K562 (cell line): ENCODE measurements at regions not wholly inside any gene's neighbourhood (a gene's known extent, or its start where the extent isn't known, plus 50 kb on each side); places are given as distances from the start of the nearest gene placed in this dataset.

Experiments
- ATAC-seq: fragments of 200-7000 bp; cut with Tn5 transposase; 3 replicates; pipeline ENCODE4 v1.9.1; 2020; ENCODE audit warnings: moderate library complexity
- BruUV-seq: library from RNA; stranded (reverse); fragments of 400-500 nt; replicated peaks from 2 replicates; lab custom pipeline; 2021; lab: Mats Ljungman, UMichigan
- CTCF ChIA-PET: fragments of 300-600 bp; formaldehyde crosslinking; extraction: SDS; loops from one replicate; lab custom pipeline; 2021; ENCODE audit warnings: low intra/inter-chr PET ratio; lab: Yijun Ruan, JAX
- POLR2A ChIA-PET: fragments of 300-600, 350-650 bp; sonication (Branson Sonifier 250); formaldehyde crosslinking; extraction: SDS; loops from one replicate; lab custom pipeline; 2021; ENCODE audit warnings: antibody characterized with exemption, inconsistent platforms; lab: Yijun Ruan, JAX
- DNase-seq, 4 experiments: peaks; one replicate each; pipeline versions ENCODE4 v3.0.0 to v3.0.0-alpha.2; 2011 to 2018; ENCODE audit warnings: low spot score in 3 of 4, mixed read lengths in 3 of 4; ENCODE audit errors: extremely low read depth in 1 of 4
- FAIRE-seq: peaks from 2 replicates; lab custom pipeline; 2011; peaks lifted over from hg19 to GRCh38; lab: Jason Lieb, UNC
- H2AFZ ChIP-seq: 2 replicates; pipeline ENCODE4 v1.6.0; 2011; ENCODE audit warnings: low read depth, low read length, control low read depth, inconsistent platforms
- H3K27ac ChIP-seq: fragments of 200-600 bp; 3 replicates; pipeline ENCODE4 v1.8.0; 2011; ENCODE audit warnings: low read depth, mild to moderate bottlenecking, control low read depth, inconsistent platforms, low read length, moderate library complexity, mixed read lengths; ENCODE audit errors: extremely low read depth
- H3K27me3 ChIP-seq, 2 experiments: fragments of 300-600 bp in 1 of 2; 2 replicates in 1 of 2; 3 replicates in 1 of 2; pipeline versions ENCODE4 v1.6.0 to v1.8.0; 2011; ENCODE audit warnings: inconsistent platforms in 2 of 2, low read length in 2 of 2, mild to moderate bottlenecking in 1 of 2, mixed read lengths in 1 of 2, moderate library complexity in 1 of 2; ENCODE audit not compliant: control insufficient read depth in 2 of 2, insufficient read depth in 2 of 2
- H3K36me3 ChIP-seq: fragments of 300-600 bp; 3 replicates; pipeline ENCODE4 v1.8.0; 2011; ENCODE audit warnings: mild to moderate bottlenecking, low read length, inconsistent platforms; ENCODE audit not compliant: control insufficient read depth, insufficient read depth
- H3K4me1 ChIP-seq, 2 experiments: fragments of 200-600 bp in 1 of 2; replicated peaks in 1 of 2; 2 replicates in 1 of 2; 3 replicates in 1 of 2; pipeline versions ENCODE4 v1.5.1 to v1.8.0; 2011; ENCODE audit warnings: inconsistent platforms in 2 of 2, low read length in 2 of 2, mild to moderate bottlenecking in 1 of 2, mixed read lengths in 1 of 2, moderate library complexity in 1 of 2; ENCODE audit not compliant: control insufficient read depth in 2 of 2, insufficient read depth in 2 of 2
- H3K4me2 ChIP-seq: 2 replicates; pipeline ENCODE4 v1.6.1; 2011; ENCODE audit warnings: low read length, control low read depth, inconsistent platforms, mixed read lengths; ENCODE audit not compliant: insufficient read depth
- H3K4me3 ChIP-seq: fragments of 200-600 bp; sonication (generic), shearing (Covaris generic); 2 replicates; pipeline ENCODE4 v1.5.1; 2016; ENCODE audit warnings: control low read depth, inconsistent platforms
- H3K79me2 ChIP-seq: fragments of 200-600 bp; 3 replicates; pipeline ENCODE4 v1.8.0; 2011; ENCODE audit warnings: low read length, inconsistent platforms; ENCODE audit not compliant: control insufficient read depth, insufficient read depth
- H3K9ac ChIP-seq, 2 experiments: 2 replicates each; pipeline versions ENCODE4 v1.6.0 to v1.6.1; 2011; ENCODE audit warnings: low read depth in 2 of 2, low read length in 2 of 2, control low read depth in 1 of 2, inconsistent platforms in 1 of 2, mild to moderate bottlenecking in 1 of 2, mixed read lengths in 1 of 2; ENCODE audit not compliant: insufficient read depth in 1 of 2
- H3K9me1 ChIP-seq: one replicate; pipeline ENCODE4 v1.6.0; 2011; ENCODE audit warnings: inconsistent platforms, mild to moderate bottlenecking, low read length, moderate library complexity; ENCODE audit not compliant: control insufficient read depth, insufficient read depth
- H3K9me3 ChIP-seq: replicated peaks from 2 replicates; pipeline ENCODE4 v1.5.1; 2011; ENCODE audit warnings: low read depth, low read length, inconsistent platforms; ENCODE audit not compliant: control insufficient read depth, insufficient read depth
- H4K20me1 ChIP-seq: replicated peaks from 2 replicates; pipeline ENCODE4 v1.6.1; 2011; ENCODE audit warnings: low read length, inconsistent platforms, mixed read lengths; ENCODE audit not compliant: control insufficient read depth, insufficient read depth
- KAT7 ChIP-seq: sonication (generic); formaldehyde crosslinking; IDR thresholded peaks from 2 replicates; pipeline ENCODE4 v1.8.0; 2022; ENCODE audit warnings: missing genetic modification reagents, mild to moderate bottlenecking, borderline replicate concordance
- KDM4B ChIP-seq, 2 experiments: fragments of 450-650 bp in 1 of 2; sonication (generic) in 1 of 2; IDR thresholded peaks; 2 replicates each; pipeline ENCODE4 v1.6.1; 2016 to 2017; ENCODE audit warnings: borderline replicate concordance in 2 of 2, antibody characterized with exemption in 1 of 2, low read depth in 1 of 2, mild to moderate bottlenecking in 1 of 2
- SP2 ChIP-seq: IDR thresholded peaks from 2 replicates; pipeline ENCODE4 v1.6.1; 2011; ENCODE audit warnings: mild to moderate bottlenecking, low read depth, low read length, moderate library complexity; ENCODE audit not compliant: poor library complexity, severe bottlenecking; ENCODE audit errors: extremely low read depth
- ZNF668 ChIP-seq: fragments of 250-450 bp; sonication (Bioruptor Pico); IDR thresholded peaks from 2 replicates; pipeline ENCODE4 v1.8.0; 2022; ENCODE audit warnings: mild to moderate bottlenecking, inconsistent platforms
- WGBS: fragments of 100-300 bp; shearing (Covaris generic); methylation state at CpG from one replicate; pipeline ENCODE4 v1.1.6; 2016; ENCODE audit warnings: low coverage, mixed read lengths; ENCODE audit not compliant: insufficient coverage; ENCODE audit errors: missing lambda C conversion rate; 5-methylcytosine and 5-hydroxymethylcytosine counted together
- in situ Hi-C: fragments of 300-500 bp; cut with MboI; formaldehyde crosslinking; loops from 4 replicates; pipeline ENCODE4 v1.15.0; 2018; ENCODE audit warnings: inconsistent platforms, mixed read lengths
- intact Hi-C: fragments of 100-400 bp; cut with micrococcal nuclease; formaldehyde crosslinking; loops from 2 replicates; pipeline ENCODE4 v1.14.2; 2022
- TF ChIP-seq, protein P1 (sequence below): fragments of 450-650 bp; IDR thresholded peaks from 2 replicates; pipeline ENCODE4 v1.6.1; 2016; ENCODE audit warnings: mild to moderate bottlenecking, moderate library complexity
- TF ChIP-seq, protein P2 (sequence below): IDR thresholded peaks from 3 replicates; pipeline ENCODE4 v1.6.1; 2011; ENCODE audit warnings: borderline replicate concordance, mild to moderate bottlenecking, moderate library complexity; ENCODE audit not compliant: insufficient read length; ENCODE audit errors: extremely low read depth
- TF ChIP-seq, protein P3 (sequence below): sonication (generic); formaldehyde crosslinking; IDR thresholded peaks from 2 replicates; pipeline ENCODE4 v1.5.0; 2020; ENCODE audit warnings: missing genetic modification reagents

DNA sequence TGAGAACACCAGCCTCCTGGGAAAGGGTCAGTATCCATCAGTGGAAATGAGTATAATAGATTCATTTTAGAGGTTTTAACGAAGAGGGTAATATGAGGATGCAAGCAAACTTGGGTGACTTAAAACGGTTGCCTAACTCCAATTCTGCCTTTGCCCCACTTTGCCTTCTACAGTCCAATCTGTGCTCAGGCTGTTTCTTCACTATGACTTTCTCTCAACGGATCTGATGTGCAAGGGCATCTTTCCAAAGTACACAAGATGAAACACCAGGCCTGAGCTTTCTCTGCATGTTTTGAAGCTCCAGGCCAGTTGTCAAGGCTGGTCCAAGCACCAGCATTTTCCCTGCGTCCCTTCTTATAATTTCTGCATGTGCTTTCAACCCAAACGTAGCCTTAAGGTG, 68.0 kb upstream of the TMEM164 start:
- H3K27me3 ChIP-seq = no peaks in the 10 kb centered on the region
- CTCF ChIA-PET = no interaction called here
- POLR2A ChIA-PET = no interaction called here
- in situ Hi-C loops (no loop called here), intact Hi-C loops (no loop called here)
- no peak overlapping the region for H3K4me3 ChIP-seq
- H3K36me3 ChIP-seq = no peaks in the 10 kb centered on the region
- H4K20me1 ChIP-seq = no peaks in the 10 kb centered on the region
- peaks cover 0 to 10% of the 10 kb centered on the region in 2 experiments; a peak in 2 of 5 replicates for H3K4me1 ChIP-seq
- no peak overlapping the region for H3K4me2 ChIP-seq
- H3K27ac ChIP-seq = no peak overlapping the region
- DNase-seq (no peak), FAIRE-seq (no peak), ATAC-seq (no peak)
- WGBS = 20% methylated on average over 5 of the region's 5 CpGs
- BruUV-seq = no TSS peak
- no peaks in the 10 kb centered on the region for H3K79me2 ChIP-seq
- H3K9me3 ChIP-seq = no peaks in the 10 kb centered on the region; the same call in 1 of the 2 replicates
- H2AFZ ChIP-seq = no peak overlapping the region
- H3K9ac ChIP-seq = no peak overlapping the region
- no peaks in the 10 kb centered on the region for H3K9me1 ChIP-seq
- TF ChIP-seq, protein P1, sequence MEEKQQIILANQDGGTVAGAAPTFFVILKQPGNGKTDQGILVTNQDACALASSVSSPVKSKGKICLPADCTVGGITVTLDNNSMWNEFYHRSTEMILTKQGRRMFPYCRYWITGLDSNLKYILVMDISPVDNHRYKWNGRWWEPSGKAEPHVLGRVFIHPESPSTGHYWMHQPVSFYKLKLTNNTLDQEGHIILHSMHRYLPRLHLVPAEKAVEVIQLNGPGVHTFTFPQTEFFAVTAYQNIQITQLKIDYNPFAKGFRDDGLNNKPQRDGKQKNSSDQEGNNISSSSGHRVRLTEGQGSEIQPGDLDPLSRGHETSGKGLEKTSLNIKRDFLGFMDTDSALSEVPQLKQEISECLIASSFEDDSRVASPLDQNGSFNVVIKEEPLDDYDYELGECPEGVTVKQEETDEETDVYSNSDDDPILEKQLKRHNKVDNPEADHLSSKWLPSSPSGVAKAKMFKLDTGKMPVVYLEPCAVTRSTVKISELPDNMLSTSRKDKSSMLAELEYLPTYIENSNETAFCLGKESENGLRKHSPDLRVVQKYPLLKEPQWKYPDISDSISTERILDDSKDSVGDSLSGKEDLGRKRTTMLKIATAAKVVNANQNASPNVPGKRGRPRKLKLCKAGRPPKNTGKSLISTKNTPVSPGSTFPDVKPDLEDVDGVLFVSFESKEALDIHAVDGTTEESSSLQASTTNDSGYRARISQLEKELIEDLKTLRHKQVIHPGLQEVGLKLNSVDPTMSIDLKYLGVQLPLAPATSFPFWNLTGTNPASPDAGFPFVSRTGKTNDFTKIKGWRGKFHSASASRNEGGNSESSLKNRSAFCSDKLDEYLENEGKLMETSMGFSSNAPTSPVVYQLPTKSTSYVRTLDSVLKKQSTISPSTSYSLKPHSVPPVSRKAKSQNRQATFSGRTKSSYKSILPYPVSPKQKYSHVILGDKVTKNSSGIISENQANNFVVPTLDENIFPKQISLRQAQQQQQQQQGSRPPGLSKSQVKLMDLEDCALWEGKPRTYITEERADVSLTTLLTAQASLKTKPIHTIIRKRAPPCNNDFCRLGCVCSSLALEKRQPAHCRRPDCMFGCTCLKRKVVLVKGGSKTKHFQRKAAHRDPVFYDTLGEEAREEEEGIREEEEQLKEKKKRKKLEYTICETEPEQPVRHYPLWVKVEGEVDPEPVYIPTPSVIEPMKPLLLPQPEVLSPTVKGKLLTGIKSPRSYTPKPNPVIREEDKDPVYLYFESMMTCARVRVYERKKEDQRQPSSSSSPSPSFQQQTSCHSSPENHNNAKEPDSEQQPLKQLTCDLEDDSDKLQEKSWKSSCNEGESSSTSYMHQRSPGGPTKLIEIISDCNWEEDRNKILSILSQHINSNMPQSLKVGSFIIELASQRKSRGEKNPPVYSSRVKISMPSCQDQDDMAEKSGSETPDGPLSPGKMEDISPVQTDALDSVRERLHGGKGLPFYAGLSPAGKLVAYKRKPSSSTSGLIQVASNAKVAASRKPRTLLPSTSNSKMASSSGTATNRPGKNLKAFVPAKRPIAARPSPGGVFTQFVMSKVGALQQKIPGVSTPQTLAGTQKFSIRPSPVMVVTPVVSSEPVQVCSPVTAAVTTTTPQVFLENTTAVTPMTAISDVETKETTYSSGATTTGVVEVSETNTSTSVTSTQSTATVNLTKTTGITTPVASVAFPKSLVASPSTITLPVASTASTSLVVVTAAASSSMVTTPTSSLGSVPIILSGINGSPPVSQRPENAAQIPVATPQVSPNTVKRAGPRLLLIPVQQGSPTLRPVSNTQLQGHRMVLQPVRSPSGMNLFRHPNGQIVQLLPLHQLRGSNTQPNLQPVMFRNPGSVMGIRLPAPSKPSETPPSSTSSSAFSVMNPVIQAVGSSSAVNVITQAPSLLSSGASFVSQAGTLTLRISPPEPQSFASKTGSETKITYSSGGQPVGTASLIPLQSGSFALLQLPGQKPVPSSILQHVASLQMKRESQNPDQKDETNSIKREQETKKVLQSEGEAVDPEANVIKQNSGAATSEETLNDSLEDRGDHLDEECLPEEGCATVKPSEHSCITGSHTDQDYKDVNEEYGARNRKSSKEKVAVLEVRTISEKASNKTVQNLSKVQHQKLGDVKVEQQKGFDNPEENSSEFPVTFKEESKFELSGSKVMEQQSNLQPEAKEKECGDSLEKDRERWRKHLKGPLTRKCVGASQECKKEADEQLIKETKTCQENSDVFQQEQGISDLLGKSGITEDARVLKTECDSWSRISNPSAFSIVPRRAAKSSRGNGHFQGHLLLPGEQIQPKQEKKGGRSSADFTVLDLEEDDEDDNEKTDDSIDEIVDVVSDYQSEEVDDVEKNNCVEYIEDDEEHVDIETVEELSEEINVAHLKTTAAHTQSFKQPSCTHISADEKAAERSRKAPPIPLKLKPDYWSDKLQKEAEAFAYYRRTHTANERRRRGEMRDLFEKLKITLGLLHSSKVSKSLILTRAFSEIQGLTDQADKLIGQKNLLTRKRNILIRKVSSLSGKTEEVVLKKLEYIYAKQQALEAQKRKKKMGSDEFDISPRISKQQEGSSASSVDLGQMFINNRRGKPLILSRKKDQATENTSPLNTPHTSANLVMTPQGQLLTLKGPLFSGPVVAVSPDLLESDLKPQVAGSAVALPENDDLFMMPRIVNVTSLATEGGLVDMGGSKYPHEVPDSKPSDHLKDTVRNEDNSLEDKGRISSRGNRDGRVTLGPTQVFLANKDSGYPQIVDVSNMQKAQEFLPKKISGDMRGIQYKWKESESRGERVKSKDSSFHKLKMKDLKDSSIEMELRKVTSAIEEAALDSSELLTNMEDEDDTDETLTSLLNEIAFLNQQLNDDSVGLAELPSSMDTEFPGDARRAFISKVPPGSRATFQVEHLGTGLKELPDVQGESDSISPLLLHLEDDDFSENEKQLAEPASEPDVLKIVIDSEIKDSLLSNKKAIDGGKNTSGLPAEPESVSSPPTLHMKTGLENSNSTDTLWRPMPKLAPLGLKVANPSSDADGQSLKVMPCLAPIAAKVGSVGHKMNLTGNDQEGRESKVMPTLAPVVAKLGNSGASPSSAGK = no peak
- no peak for TF ChIP-seq SP2
- TF ChIP-seq, protein P2, sequence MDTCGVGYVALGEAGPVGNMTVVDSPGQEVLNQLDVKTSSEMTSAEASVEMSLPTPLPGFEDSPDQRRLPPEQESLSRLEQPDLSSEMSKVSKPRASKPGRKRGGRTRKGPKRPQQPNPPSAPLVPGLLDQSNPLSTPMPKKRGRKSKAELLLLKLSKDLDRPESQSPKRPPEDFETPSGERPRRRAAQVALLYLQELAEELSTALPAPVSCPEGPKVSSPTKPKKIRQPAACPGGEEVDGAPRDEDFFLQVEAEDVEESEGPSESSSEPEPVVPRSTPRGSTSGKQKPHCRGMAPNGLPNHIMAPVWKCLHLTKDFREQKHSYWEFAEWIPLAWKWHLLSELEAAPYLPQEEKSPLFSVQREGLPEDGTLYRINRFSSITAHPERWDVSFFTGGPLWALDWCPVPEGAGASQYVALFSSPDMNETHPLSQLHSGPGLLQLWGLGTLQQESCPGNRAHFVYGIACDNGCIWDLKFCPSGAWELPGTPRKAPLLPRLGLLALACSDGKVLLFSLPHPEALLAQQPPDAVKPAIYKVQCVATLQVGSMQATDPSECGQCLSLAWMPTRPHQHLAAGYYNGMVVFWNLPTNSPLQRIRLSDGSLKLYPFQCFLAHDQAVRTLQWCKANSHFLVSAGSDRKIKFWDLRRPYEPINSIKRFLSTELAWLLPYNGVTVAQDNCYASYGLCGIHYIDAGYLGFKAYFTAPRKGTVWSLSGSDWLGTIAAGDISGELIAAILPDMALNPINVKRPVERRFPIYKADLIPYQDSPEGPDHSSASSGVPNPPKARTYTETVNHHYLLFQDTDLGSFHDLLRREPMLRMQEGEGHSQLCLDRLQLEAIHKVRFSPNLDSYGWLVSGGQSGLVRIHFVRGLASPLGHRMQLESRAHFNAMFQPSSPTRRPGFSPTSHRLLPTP = no peak
- TF ChIP-seq KAT7 (CRISPR knock-in tag) = no peak
- no peak for TF ChIP-seq ZNF668 (CRISPR knock-in tag)
- TF ChIP-seq KDM4B (IDR thresholded peaks at IDR 0.05; ENCODE audit: borderline replicate concordance in 2 of 2, low read depth in 1 of 2) = no peak
- TF ChIP-seq, protein P3, sequence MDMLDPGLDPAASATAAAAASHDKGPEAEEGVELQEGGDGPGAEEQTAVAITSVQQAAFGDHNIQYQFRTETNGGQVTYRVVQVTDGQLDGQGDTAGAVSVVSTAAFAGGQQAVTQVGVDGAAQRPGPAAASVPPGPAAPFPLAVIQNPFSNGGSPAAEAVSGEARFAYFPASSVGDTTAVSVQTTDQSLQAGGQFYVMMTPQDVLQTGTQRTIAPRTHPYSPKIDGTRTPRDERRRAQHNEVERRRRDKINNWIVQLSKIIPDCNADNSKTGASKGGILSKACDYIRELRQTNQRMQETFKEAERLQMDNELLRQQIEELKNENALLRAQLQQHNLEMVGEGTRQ (CRISPR knock-in tag) = no peak
